ENCODE measurements at regions not wholly inside any gene's neighbourhood (a gene's known extent, or its start where the extent isn't known, plus 50 kb on each side); places are given as distances from the start of the nearest gene placed in this dataset.

DNA sequence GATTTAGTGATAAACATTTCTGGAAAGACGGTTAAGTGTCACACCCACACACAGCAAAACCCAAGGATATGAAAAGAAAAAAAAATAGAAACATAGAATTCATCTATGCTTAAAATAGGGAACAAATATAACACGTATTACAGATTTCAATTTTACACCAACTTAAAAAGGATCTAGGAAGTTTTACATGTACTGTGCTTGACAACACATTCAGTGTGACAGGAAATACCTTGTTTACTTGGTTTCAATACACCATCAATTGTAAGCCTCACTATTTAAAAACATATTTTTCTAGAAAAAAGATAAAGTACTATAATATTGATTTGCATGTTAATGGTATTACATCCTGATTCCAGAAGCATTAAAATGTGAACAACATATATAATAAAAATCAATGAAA lies 77.0 kb upstream of the SPRY1 start:
- H3K36me3 ChIP-seq (ENCODE audit: insufficient read depth, low read length, poor library complexity, severe bottlenecking): no peaks in the 10 kb centered on the region
- TF ChIP-seq, protein P1, sequence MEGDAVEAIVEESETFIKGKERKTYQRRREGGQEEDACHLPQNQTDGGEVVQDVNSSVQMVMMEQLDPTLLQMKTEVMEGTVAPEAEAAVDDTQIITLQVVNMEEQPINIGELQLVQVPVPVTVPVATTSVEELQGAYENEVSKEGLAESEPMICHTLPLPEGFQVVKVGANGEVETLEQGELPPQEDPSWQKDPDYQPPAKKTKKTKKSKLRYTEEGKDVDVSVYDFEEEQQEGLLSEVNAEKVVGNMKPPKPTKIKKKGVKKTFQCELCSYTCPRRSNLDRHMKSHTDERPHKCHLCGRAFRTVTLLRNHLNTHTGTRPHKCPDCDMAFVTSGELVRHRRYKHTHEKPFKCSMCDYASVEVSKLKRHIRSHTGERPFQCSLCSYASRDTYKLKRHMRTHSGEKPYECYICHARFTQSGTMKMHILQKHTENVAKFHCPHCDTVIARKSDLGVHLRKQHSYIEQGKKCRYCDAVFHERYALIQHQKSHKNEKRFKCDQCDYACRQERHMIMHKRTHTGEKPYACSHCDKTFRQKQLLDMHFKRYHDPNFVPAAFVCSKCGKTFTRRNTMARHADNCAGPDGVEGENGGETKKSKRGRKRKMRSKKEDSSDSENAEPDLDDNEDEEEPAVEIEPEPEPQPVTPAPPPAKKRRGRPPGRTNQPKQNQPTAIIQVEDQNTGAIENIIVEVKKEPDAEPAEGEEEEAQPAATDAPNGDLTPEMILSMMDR (conservative IDR thresholded peaks at IDR 0.05; ENCODE audit: low read depth, low read length): no peak
- TF ChIP-seq EZH2 (IDR thresholded peaks at IDR 0.05; ENCODE audit: borderline replicate concordance, low read depth, low read length, poor library complexity, severe bottlenecking): no peak
- intact Hi-C loops (cut with micrococcal nuclease; ENCODE audit: unreplicated experiment): no loop called here
- H3K9me3 ChIP-seq (ENCODE audit: low read depth, low read length, poor library complexity, severe bottlenecking): peaks cover 8% of the 10 kb centered on the region
- no peak overlapping the region for H3K4me3 ChIP-seq (ENCODE audit: low read depth, low read length, poor library complexity, severe bottlenecking)
- H3K27me3 ChIP-seq (replicated peaks; ENCODE audit: insufficient read depth, low read depth, low read length, poor library complexity): no peaks in the 10 kb centered on the region
- CTCF ChIA-PET: no interaction called here
- DNase-seq (ENCODE audit: low spot score): no peak
- BruUV-seq (replicated peaks): no TSS peak
- POLR2A ChIA-PET (ENCODE audit: low non-redundant PET): no interaction called here
- no peaks in the 10 kb centered on the region for H3K4me1 ChIP-seq (ENCODE audit: insufficient read depth, low read length, poor library complexity, severe bottlenecking)
- H3K27ac ChIP-seq (ENCODE audit: low read depth, low read length, poor library complexity, severe bottlenecking): no peak overlapping the region

DNA sequence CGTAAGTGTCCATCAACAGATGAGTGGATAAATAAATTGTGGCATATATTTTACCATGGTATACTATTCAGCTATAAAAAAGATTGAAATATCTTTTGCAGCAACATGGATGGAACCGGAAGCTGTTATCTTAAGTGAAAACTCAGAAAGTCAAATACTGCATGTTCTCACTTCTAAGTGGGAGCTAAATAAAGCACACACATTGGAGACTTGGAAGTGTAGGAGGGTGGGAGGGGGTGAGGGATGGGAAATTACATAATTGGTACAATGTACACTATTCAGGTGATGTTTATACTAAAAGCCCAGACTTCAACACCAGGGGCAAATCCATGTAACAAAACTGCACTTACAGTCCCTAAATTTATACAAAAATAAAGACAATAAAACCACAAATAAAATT lies 72.6 kb upstream of the SPRY1 start:
- ChIA-PET POLR2A (ENCODE audit: low non-redundant PET) (no interaction called here), CTCF (no interaction called here)
- Histone ChIP-seq H3K4me1 (ENCODE audit: insufficient read depth, low read length, poor library complexity, severe bottlenecking) (no peaks in the 10 kb centered on the region), H3K27me3 (replicated peaks; ENCODE audit: insufficient read depth, low read depth, low read length, poor library complexity) (no peaks in the 10 kb centered on the region), H3K27ac (ENCODE audit: low read depth, low read length, poor library complexity, severe bottlenecking) (no peak overlapping the region), H3K9me3 (ENCODE audit: low read depth, low read length, poor library complexity, severe bottlenecking) (peaks cover 8% of the 10 kb centered on the region), H3K36me3 (ENCODE audit: insufficient read depth, low read length, poor library complexity, severe bottlenecking) (no peaks in the 10 kb centered on the region), H3K4me3 (ENCODE audit: low read depth, low read length, poor library complexity, severe bottlenecking) (no peak overlapping the region)
- intact Hi-C loops (cut with micrococcal nuclease; ENCODE audit: unreplicated experiment): no loop called here
- no peak for DNase-seq (ENCODE audit: low spot score)
- TF ChIP-seq, protein P1 (conservative IDR thresholded peaks at IDR 0.05; ENCODE audit: low read depth, low read length): no peak
- TF ChIP-seq EZH2 (IDR thresholded peaks at IDR 0.05; ENCODE audit: borderline replicate concordance, low read depth, low read length, poor library complexity, severe bottlenecking): no peak
- BruUV-seq (replicated peaks): no TSS peak

DNA sequence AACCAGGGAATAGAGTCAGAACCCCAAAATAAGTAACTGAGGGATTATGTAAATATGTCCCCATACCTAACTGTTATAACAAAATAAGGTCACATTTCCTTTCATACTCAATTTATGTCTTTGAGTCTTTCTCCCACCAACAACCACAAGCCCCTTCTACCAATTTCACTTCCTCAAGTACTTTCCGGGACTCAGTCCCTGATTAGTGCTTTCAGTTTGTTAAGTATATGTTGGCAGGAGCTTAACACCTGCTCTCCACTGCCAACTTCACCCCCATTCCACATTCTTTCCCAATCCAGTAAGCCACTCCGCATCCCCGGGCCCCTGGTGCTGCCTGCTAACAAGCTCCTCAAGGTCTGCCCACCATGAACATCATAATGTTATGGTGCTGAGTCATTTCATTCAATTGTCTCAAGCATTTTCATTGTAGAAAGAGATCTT lies 71.3 kb upstream of the SPRY1 start:
- H3K36me3 ChIP-seq (ENCODE audit: insufficient read depth, low read length, poor library complexity, severe bottlenecking): no peaks in the 10 kb centered on the region
- peak; percentile 10 for DNase-seq (ENCODE audit: low spot score)
- CTCF ChIA-PET: no interaction called here
- H3K27ac ChIP-seq (ENCODE audit: low read depth, low read length, poor library complexity, severe bottlenecking): no peak overlapping the region
- H3K9me3 ChIP-seq (ENCODE audit: low read depth, low read length, poor library complexity, severe bottlenecking): peaks cover 8% of the 10 kb centered on the region
- no TSS peak for BruUV-seq (replicated peaks)
- no peaks in the 10 kb centered on the region for H3K27me3 ChIP-seq (replicated peaks; ENCODE audit: insufficient read depth, low read depth, low read length, poor library complexity)
- no peak overlapping the region for H3K4me3 ChIP-seq (ENCODE audit: low read depth, low read length, poor library complexity, severe bottlenecking)
- H3K4me1 ChIP-seq (ENCODE audit: insufficient read depth, low read length, poor library complexity, severe bottlenecking): no peaks in the 10 kb centered on the region
- POLR2A ChIA-PET (ENCODE audit: low non-redundant PET): no interaction called here
- TF ChIP-seq, protein P1 (conservative IDR thresholded peaks at IDR 0.05; ENCODE audit: low read depth, low read length): no peak
- TF ChIP-seq EZH2 (IDR thresholded peaks at IDR 0.05; ENCODE audit: borderline replicate concordance, low read depth, low read length, poor library complexity, severe bottlenecking): no peak
- intact Hi-C loops (cut with micrococcal nuclease; ENCODE audit: unreplicated experiment): no loop called here

Measured in A673 (cell line).